ENCODE measurements at regions not wholly inside any gene's neighbourhood (a gene's known extent, or its start where the extent isn't known, plus 50 kb on each side); places are given as distances from the start of the nearest gene placed in this dataset.

GRCh38 chr3:76502076-76502475 is 537.8 kb upstream of the ROBO2 start:
- no peak for TF ChIP-seq CTCF (IDR thresholded peaks at IDR 0.05)
- TF ChIP-seq EZH2 (IDR thresholded peaks at IDR 0.05; ENCODE audit: borderline replicate concordance, insufficient read depth, low read depth, low read length, poor library complexity, severe bottlenecking), result no peak
